ENCODE measurements at regions not wholly inside any gene's neighbourhood (a gene's known extent, or its start where the extent isn't known, plus 50 kb on each side); places are given as distances from the start of the nearest gene placed in this dataset.
"Not testable (repeated sequence)": the region's sequence is repeated elsewhere in the genome, so short reads cannot be mapped to it uniquely, and the experiment has no call there.

- CTCF ChIA-PET, result no interaction called here
- Histone ChIP-seq H3K9me3 (ENCODE audit: low read depth, low read length, poor library complexity, severe bottlenecking) (no peaks in the 10 kb centered on the region), H3K4me1 (ENCODE audit: insufficient read depth, low read length, poor library complexity, severe bottlenecking) (no peaks in the 10 kb centered on the region), H3K4me3 (ENCODE audit: low read depth, low read length, poor library complexity, severe bottlenecking) (no peak overlapping the region), H3K27ac (ENCODE audit: low read depth, low read length, poor library complexity, severe bottlenecking) (no peak overlapping the region), H3K27me3 (replicated peaks; ENCODE audit: insufficient read depth, low read depth, low read length, poor library complexity) (peaks cover 4% of the 10 kb centered on the region), H3K36me3 (ENCODE audit: insufficient read depth, low read length, poor library complexity, severe bottlenecking) (no peaks in the 10 kb centered on the region)
- DNase-seq (ENCODE audit: low spot score), result no peak
- no peak for TF ChIP-seq EZH2 (IDR thresholded peaks at IDR 0.05; ENCODE audit: borderline replicate concordance, low read depth, low read length, poor library complexity, severe bottlenecking)
- TF ChIP-seq, protein P1, sequence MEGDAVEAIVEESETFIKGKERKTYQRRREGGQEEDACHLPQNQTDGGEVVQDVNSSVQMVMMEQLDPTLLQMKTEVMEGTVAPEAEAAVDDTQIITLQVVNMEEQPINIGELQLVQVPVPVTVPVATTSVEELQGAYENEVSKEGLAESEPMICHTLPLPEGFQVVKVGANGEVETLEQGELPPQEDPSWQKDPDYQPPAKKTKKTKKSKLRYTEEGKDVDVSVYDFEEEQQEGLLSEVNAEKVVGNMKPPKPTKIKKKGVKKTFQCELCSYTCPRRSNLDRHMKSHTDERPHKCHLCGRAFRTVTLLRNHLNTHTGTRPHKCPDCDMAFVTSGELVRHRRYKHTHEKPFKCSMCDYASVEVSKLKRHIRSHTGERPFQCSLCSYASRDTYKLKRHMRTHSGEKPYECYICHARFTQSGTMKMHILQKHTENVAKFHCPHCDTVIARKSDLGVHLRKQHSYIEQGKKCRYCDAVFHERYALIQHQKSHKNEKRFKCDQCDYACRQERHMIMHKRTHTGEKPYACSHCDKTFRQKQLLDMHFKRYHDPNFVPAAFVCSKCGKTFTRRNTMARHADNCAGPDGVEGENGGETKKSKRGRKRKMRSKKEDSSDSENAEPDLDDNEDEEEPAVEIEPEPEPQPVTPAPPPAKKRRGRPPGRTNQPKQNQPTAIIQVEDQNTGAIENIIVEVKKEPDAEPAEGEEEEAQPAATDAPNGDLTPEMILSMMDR (conservative IDR thresholded peaks at IDR 0.05; ENCODE audit: low read depth, low read length), result no peak
- intact Hi-C loops (cut with micrococcal nuclease; ENCODE audit: unreplicated experiment), result no loop called here
- POLR2A ChIA-PET (ENCODE audit: low non-redundant PET), result no interaction called here
- no TSS peak for BruUV-seq (replicated peaks)
These were observed 303.9 kb upstream of the DLGAP1 start for GRCh38 chr18:4758980-4759379.

GRCh38 chr18:4755848-4756247 lies 300.7 kb upstream of the DLGAP1 start:
- TF ChIP-seq, protein P1 (conservative IDR thresholded peaks at IDR 0.05; ENCODE audit: low read depth, low read length), result no peak
- TF ChIP-seq EZH2 (IDR thresholded peaks at IDR 0.05; ENCODE audit: borderline replicate concordance, low read depth, low read length, poor library complexity, severe bottlenecking), result no peak
- H3K4me3 ChIP-seq (ENCODE audit: low read depth, low read length, poor library complexity, severe bottlenecking), result no peak overlapping the region
- no TSS peak for BruUV-seq (replicated peaks)
- H3K36me3 ChIP-seq (ENCODE audit: insufficient read depth, low read length, poor library complexity, severe bottlenecking), result no peaks in the 10 kb centered on the region
- peaks cover 4% of the 10 kb centered on the region for H3K27me3 ChIP-seq (replicated peaks; ENCODE audit: insufficient read depth, low read depth, low read length, poor library complexity)
- no peak overlapping the region for H3K27ac ChIP-seq (ENCODE audit: low read depth, low read length, poor library complexity, severe bottlenecking)
- no peak for DNase-seq (ENCODE audit: low spot score)
- H3K4me1 ChIP-seq (ENCODE audit: insufficient read depth, low read length, poor library complexity, severe bottlenecking), result no peaks in the 10 kb centered on the region
- no peaks in the 10 kb centered on the region for H3K9me3 ChIP-seq (ENCODE audit: low read depth, low read length, poor library complexity, severe bottlenecking)
- CTCF ChIA-PET, result no interaction called here
- intact Hi-C loops (cut with micrococcal nuclease; ENCODE audit: unreplicated experiment), result no loop called here
- POLR2A ChIA-PET (ENCODE audit: low non-redundant PET), result no interaction called here

DNA sequence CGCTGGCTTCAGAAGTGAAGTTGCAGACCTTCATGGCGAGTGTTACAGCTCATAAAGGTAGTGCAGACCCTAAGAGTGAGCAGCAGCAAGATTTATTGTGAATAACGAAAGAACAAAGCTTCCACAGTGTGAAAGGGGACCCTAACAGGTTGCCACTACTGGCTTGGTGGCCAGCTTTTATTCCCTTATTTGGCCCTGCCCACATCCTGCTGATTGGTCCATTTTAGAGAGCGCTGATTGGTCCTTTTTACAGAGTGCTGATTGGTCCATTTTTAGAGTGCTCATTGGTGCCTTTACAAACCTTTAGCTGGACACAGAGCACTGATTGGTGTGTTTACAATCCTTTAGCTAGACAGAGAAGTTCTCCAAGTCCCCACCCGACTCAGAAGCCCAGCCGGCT lies 298.0 kb upstream of the DLGAP1 start:
- CTCF ChIA-PET; H3K4me3 ChIP-seq (ENCODE audit: low read depth, low read length, poor library complexity, severe bottlenecking); H3K36me3 ChIP-seq (ENCODE audit: insufficient read depth, low read length, poor library complexity, severe bottlenecking); POLR2A ChIA-PET (ENCODE audit: low non-redundant PET); BruUV-seq (replicated peaks); H3K27ac ChIP-seq (ENCODE audit: low read depth, low read length, poor library complexity, severe bottlenecking); H3K4me1 ChIP-seq (ENCODE audit: insufficient read depth, low read length, poor library complexity, severe bottlenecking); intact Hi-C loops (cut with micrococcal nuclease; ENCODE audit: unreplicated experiment); DNase-seq (ENCODE audit: low spot score); H3K9me3 ChIP-seq (ENCODE audit: low read depth, low read length, poor library complexity, severe bottlenecking): not testable (repeated sequence)
- H3K27me3 ChIP-seq (replicated peaks; ENCODE audit: insufficient read depth, low read depth, low read length, poor library complexity), result peaks cover 10% of the 10 kb centered on the region

DNA sequence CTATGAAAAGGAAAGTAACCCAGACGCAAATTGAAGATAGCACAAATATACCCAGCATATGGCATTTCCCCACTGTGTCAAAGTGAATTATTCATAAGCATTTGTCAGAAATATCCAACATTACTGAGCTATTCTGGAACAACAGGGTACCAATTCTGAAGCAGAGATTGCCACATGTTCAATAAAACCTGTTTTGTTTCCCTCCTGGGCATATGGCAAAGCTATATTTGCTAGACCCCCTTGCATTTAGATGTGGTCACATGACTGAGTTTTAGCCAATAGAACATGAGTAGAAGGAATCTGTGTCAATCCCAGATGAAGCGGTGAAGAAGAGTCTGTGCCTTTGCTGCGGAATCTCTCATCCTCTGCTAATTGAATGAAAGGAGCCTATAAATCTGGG lies 296.4 kb upstream of the DLGAP1 start:
- no peak overlapping the region for H3K27ac ChIP-seq (ENCODE audit: low read depth, low read length, poor library complexity, severe bottlenecking)
- ChIA-PET CTCF (no interaction called here), POLR2A (ENCODE audit: low non-redundant PET) (no interaction called here)
- H3K4me1 ChIP-seq (ENCODE audit: insufficient read depth, low read length, poor library complexity, severe bottlenecking), result no peaks in the 10 kb centered on the region
- TF ChIP-seq, protein P1 (conservative IDR thresholded peaks at IDR 0.05; ENCODE audit: low read depth, low read length), result no peak
- TF ChIP-seq EZH2 (IDR thresholded peaks at IDR 0.05; ENCODE audit: borderline replicate concordance, low read depth, low read length, poor library complexity, severe bottlenecking), result no peak
- H3K27me3 ChIP-seq (replicated peaks; ENCODE audit: insufficient read depth, low read depth, low read length, poor library complexity), result peaks cover 6% of the 10 kb centered on the region
- no peak overlapping the region for H3K4me3 ChIP-seq (ENCODE audit: low read depth, low read length, poor library complexity, severe bottlenecking)
- no peak for DNase-seq (ENCODE audit: low spot score)
- no TSS peak for BruUV-seq (replicated peaks)
- no peaks in the 10 kb centered on the region for H3K36me3 ChIP-seq (ENCODE audit: insufficient read depth, low read length, poor library complexity, severe bottlenecking)
- H3K9me3 ChIP-seq (ENCODE audit: low read depth, low read length, poor library complexity, severe bottlenecking), result no peaks in the 10 kb centered on the region
- intact Hi-C loops (cut with micrococcal nuclease; ENCODE audit: unreplicated experiment), result no loop called here
